Dendritic cell treated with granulocyte-macrophage colony-stimulating factor and Interleukin-4, amounts not matched to agents 40 ng/mL and 50 ng/mL, for 4 days (primary cell): ENCODE measurements at regions not wholly inside any gene's neighbourhood (a gene's known extent, or its start where the extent isn't known, plus 50 kb on each side); places are given as distances from the start of the nearest gene placed in this dataset.

Experiments
- H3K27ac Mint-ChIP-seq: one replicate; pipeline ENCODE4 v1.8.0; 2022; ENCODE audit warnings: mild to moderate bottlenecking, mixed read lengths
- H3K27me3 Mint-ChIP-seq: one replicate; pipeline ENCODE4 v1.8.0; 2022; ENCODE audit warnings: mild to moderate bottlenecking, mixed read lengths
- H3K36me3 Mint-ChIP-seq: one replicate; pipeline ENCODE4 v1.8.0; 2022; ENCODE audit warnings: low read depth, mixed read lengths
- H3K4me1 Mint-ChIP-seq: one replicate; pipeline ENCODE4 v1.8.0; 2022; ENCODE audit warnings: low read depth, mixed read lengths
- H3K4me3 Mint-ChIP-seq: one replicate; pipeline ENCODE4 v1.8.0; 2022; ENCODE audit warnings: mild to moderate bottlenecking, moderate library complexity, mixed read lengths
- H3K9me3 Mint-ChIP-seq: one replicate; pipeline ENCODE4 v1.8.0; 2022; ENCODE audit warnings: mixed read lengths
- intact Hi-C: fragments of 100-400 bp; cut with micrococcal nuclease; formaldehyde crosslinking; loops from one replicate; pipeline ENCODE4 v1.15.0; 2022

- Mint-ChIP-seq H3K4me1 (no peaks in the 10 kb centered on the region), H3K36me3 (no peaks in the 10 kb centered on the region), H3K9me3 (no peaks in the 10 kb centered on the region), H3K27ac (no peak overlapping the region), H3K27me3 (no peaks in the 10 kb centered on the region), H3K4me3 (no peak overlapping the region)
- intact Hi-C loops, result no loop called here
Observed at GRCh38 chr2:102927854-102928267, 166.0 kb downstream of the TMEM182 start.

DNA sequence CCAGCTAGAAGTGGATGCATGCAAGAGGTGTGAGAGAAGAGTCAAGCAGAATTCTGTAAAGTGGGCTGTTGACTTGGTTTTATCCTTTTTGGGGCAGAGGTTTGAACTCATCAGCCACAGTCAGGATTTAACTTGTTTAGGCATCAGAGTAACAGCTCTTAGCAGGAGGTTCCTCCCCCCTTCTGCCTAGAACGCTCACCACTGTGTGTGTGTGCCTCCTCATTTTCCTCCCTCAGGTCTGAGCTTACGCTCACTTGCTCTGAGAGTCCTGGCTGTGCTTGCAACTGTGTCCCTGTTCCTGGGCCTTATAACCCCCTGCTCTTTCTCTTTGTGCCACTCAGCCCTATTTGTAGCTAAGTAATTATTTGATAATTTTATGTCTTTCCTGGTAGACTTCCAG lies 167.9 kb downstream of the TMEM182 start:
- no peaks in the 10 kb centered on the region for H3K36me3 Mint-ChIP-seq
- intact Hi-C loops, result no loop called here
- H3K27ac Mint-ChIP-seq, result no peak overlapping the region
- H3K27me3 Mint-ChIP-seq, result no peaks in the 10 kb centered on the region
- no peaks in the 10 kb centered on the region for H3K9me3 Mint-ChIP-seq
- no peaks in the 10 kb centered on the region for H3K4me1 Mint-ChIP-seq
- no peak overlapping the region for H3K4me3 Mint-ChIP-seq

DNA sequence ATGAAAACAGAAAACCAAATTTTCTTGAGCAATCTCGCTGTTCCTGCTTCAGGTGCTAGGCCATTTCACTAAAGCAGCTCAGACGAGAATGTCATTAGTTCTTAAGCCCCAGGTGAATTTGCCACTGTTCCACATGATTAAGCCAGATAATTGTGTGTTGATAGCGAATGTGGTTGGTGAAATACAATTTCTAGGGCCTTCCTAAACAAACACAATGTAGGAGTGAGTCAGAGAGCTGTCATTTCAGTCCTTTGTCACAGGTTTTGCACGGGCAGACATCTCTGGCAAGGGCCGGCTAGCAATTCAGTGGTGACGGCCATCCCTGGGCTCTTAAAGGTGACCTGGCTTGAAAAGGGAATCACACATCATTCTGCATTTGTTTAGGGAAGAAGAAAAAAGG lies 170.7 kb downstream of the TMEM182 start:
- H3K36me3 Mint-ChIP-seq, result no peaks in the 10 kb centered on the region
- intact Hi-C loops, result no loop called here
- H3K27ac Mint-ChIP-seq, result no peak overlapping the region
- no peaks in the 10 kb centered on the region for H3K9me3 Mint-ChIP-seq
- no peaks in the 10 kb centered on the region for H3K27me3 Mint-ChIP-seq
- no peak overlapping the region for H3K4me3 Mint-ChIP-seq
- no peaks in the 10 kb centered on the region for H3K4me1 Mint-ChIP-seq

DNA sequence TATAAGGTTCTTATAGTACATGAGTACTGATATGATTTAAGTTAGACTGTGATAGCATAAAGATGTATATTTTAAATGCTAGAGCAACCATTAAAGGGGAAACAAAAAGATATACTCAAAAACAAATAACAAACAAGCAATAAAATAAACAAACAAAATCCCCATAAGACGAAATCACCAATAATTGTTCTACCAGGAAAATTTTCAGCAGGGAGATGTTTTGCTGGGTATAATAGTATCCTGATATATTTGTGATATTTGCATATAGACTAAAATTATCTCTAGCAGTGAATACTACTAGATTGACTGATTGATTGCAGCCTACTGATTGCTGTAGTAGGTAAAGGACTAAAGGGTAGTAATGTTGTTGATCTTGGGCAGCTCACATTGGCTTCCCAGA lies 177.4 kb downstream of the TMEM182 start:
- Mint-ChIP-seq H3K4me1 (no peaks in the 10 kb centered on the region), H3K36me3 (no peaks in the 10 kb centered on the region), H3K27ac (no peak overlapping the region), H3K27me3 (no peaks in the 10 kb centered on the region), H3K9me3 (peaks cover 8% of the 10 kb centered on the region), H3K4me3 (no peak overlapping the region)
- intact Hi-C loops, result no loop called here

- H3K27ac Mint-ChIP-seq, result no peak overlapping the region
- intact Hi-C loops, result no loop called here
- no peaks in the 10 kb centered on the region for H3K36me3 Mint-ChIP-seq
- H3K4me1 Mint-ChIP-seq, result no peaks in the 10 kb centered on the region
- no peaks in the 10 kb centered on the region for H3K27me3 Mint-ChIP-seq
- peaks cover 8% of the 10 kb centered on the region for H3K9me3 Mint-ChIP-seq
- H3K4me3 Mint-ChIP-seq, result no peak overlapping the region
Observed at GRCh38 chr2:102940684-102941083, 178.9 kb downstream of the TMEM182 start.

GRCh38 chr2:102942107-102942506 lies 180.3 kb downstream of the TMEM182 start:
- Mint-ChIP-seq H3K27ac (no peak overlapping the region), H3K4me1 (no peaks in the 10 kb centered on the region), H3K27me3 (no peaks in the 10 kb centered on the region), H3K4me3 (no peak overlapping the region), H3K9me3 (peaks cover 8% of the 10 kb centered on the region), H3K36me3 (no peaks in the 10 kb centered on the region)
- intact Hi-C loops, result no loop called here

- H3K4me3 Mint-ChIP-seq, result no peak overlapping the region
- H3K4me1 Mint-ChIP-seq, result no peaks in the 10 kb centered on the region
- no peaks in the 10 kb centered on the region for H3K27me3 Mint-ChIP-seq
- no peak overlapping the region for H3K27ac Mint-ChIP-seq
- intact Hi-C loops, result no loop called here
- no peaks in the 10 kb centered on the region for H3K36me3 Mint-ChIP-seq
- H3K9me3 Mint-ChIP-seq, result peaks cover 8% of the 10 kb centered on the region
Observed at GRCh38 chr2:102943251-102943650, 181.4 kb downstream of the TMEM182 start.

DNA sequence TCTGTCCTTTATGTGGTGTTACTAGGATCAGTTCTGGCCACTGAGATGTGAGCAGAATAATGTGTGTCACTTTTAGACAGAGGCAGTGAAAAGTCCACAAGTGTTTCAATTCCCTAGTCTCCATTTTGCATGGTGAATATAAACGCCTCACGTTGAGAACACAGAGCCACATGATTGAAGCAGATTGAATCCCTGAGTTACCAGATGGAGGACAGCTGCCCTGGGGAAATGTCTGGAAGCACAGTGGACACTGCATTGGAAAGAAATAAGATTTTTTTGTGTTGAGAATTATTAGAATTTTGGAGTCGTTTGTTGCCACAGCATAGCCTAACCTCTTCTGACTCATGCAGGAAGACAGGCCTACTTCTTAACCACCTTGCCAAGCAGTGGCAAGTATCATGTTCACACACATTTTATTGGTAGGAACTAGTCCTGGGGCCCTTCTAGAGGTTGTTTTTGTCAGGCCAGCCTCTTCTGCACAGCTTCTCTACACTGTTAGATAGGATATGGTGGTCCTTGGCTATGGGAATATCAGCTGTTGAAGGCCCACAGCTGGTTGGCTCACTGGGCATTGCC lies 188.6 kb downstream of the TMEM182 start:
- Mint-ChIP-seq H3K4me1 (no peaks in the 10 kb centered on the region), H3K9me3 (no peaks in the 10 kb centered on the region), H3K4me3 (no peak overlapping the region), H3K36me3 (no peaks in the 10 kb centered on the region), H3K27me3 (no peaks in the 10 kb centered on the region), H3K27ac (no peak overlapping the region)
- intact Hi-C loops, result no loop called here

GRCh38 chr2:102951249-102951648 lies 189.4 kb downstream of the TMEM182 start:
- Mint-ChIP-seq H3K9me3 (no peaks in the 10 kb centered on the region), H3K36me3 (no peaks in the 10 kb centered on the region), H3K4me1 (no peaks in the 10 kb centered on the region), H3K4me3 (no peak overlapping the region), H3K27ac (no peak overlapping the region), H3K27me3 (no peaks in the 10 kb centered on the region)
- intact Hi-C loops, result no loop called here

DNA sequence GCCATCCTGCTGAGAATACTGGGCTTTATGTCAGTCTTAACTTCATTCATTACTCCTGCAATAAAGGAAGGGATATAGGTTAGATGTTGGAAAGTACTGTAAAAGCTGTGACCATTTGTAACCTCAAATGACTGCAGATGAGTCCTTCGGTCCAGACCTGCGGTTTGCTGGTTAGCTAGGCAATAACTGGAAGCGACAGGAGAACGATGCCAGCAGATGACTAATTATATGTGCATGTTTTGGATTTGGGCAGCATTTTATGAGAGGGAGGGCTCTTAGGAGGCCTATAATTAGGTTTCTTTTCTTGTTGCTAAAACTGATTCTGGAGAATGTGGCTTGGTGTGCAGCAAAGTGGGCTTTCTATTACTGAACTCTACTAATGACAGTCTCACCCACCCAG lies 205.6 kb downstream of the TMEM182 start:
- Mint-ChIP-seq H3K4me1 (no peaks in the 10 kb centered on the region), H3K36me3 (no peaks in the 10 kb centered on the region), H3K9me3 (no peaks in the 10 kb centered on the region), H3K27ac (no peak overlapping the region), H3K4me3 (no peak overlapping the region), H3K27me3 (no peaks in the 10 kb centered on the region)
- intact Hi-C loops, result no loop called here

- no peaks in the 10 kb centered on the region for H3K36me3 Mint-ChIP-seq
- H3K27ac Mint-ChIP-seq, result no peak overlapping the region
- no peaks in the 10 kb centered on the region for H3K9me3 Mint-ChIP-seq
- no peak overlapping the region for H3K4me3 Mint-ChIP-seq
- no peaks in the 10 kb centered on the region for H3K4me1 Mint-ChIP-seq
- no peaks in the 10 kb centered on the region for H3K27me3 Mint-ChIP-seq
- intact Hi-C loops, result no loop called here
Observed at GRCh38 chr2:102968375-102968774, 206.5 kb downstream of the TMEM182 start.

- H3K36me3 Mint-ChIP-seq, result no peaks in the 10 kb centered on the region
- intact Hi-C loops, result no loop called here
- no peak overlapping the region for H3K4me3 Mint-ChIP-seq
- H3K4me1 Mint-ChIP-seq, result peaks cover 5% of the 10 kb centered on the region
- H3K27ac Mint-ChIP-seq, result no peak overlapping the region
- H3K27me3 Mint-ChIP-seq, result no peaks in the 10 kb centered on the region
- no peaks in the 10 kb centered on the region for H3K9me3 Mint-ChIP-seq
Observed at GRCh38 chr2:102971701-102972100, 209.9 kb downstream of the TMEM182 start.

DNA sequence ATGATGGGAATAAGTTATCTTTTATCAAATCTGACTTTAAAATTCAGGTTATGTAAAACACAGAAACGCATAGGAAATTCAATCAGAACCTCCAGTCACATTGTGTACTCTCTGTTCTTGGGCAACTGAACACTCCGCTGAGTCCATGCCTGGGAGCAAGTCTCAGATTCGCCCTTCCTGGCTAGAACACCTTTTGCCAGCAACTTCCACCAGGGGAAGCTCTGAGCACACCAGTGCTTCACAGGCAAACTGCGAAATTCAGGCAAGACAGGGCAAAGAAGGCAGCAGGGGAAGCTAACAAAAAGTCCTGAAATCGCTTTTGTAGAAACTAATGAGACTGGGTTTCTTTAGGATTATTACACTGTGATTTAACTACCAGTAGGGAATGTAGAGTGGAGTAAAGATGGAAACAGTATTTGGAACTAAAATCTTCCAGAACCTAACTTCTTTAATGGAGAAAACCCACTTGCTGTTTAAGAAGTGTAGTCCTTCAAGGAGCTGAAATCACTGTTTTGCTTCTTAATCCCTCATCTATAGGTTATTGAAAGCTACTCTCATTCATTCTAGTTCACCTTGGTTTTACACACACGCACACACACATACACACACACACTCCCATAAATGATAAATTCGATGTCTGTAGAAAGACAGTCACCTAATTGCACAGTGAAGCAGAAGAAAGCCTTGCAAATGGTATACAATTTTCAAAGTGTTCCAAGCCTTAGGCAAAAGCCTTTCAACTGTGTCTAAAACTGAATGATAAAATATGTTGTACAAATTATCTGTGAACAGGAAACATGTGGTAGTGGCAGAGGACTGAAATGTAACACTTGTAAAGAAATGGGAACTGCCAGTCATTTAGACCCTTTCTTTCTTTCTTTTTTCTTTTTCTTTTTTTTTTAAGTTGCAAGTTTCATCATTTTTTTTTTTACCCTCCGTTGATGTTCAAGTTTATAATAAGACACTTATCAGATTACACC lies 214.5 kb downstream of the TMEM182 start:
- Mint-ChIP-seq H3K36me3 (no peaks in the 10 kb centered on the region), H3K9me3 (no peaks in the 10 kb centered on the region), H3K27ac (no peak overlapping the region), H3K4me3 (no peak overlapping the region), H3K4me1 (peaks cover 5% of the 10 kb centered on the region), H3K27me3 (no peaks in the 10 kb centered on the region)
- intact Hi-C loops, result no loop called here

DNA sequence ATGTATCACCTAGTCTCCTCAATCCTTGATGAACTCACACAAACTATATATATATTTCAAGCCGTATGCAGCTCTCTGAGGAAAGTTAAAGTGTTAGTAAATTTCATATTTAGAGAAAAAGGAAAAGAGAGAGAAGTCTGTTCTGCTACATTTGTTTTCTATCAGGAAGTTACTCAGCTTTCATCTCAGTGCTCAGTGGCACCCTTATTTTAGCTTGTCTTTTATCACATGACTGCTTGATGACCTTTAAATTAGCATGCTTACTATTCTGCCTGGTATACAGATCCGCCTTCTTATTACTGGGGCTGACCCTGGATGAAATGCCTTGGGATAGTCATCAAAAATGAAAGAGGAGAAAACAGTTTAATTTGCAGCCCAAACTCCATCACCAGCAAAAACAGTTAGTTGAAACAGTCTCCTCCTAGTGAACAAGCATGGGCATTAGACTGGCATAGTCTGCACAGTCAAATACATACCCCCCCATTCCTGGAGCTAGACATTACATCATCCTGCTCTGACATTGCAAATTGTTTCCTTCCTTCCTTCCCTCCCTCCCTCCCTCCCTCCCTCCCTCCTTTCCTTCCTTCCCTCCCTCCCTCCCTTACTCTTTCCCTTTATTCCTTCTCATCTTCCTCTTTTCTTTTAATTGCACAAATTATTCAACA lies 215.7 kb downstream of the TMEM182 start:
- intact Hi-C loops, result no loop called here
- Mint-ChIP-seq H3K4me3 (no peak overlapping the region), H3K4me1 (peaks cover 5% of the 10 kb centered on the region), H3K36me3 (no peaks in the 10 kb centered on the region), H3K27ac (no peak overlapping the region), H3K9me3 (no peaks in the 10 kb centered on the region), H3K27me3 (no peaks in the 10 kb centered on the region)
